GM20000 (cell line): ENCODE measurements at regions not wholly inside any gene's neighbourhood (a gene's known extent, or its start where the extent isn't known, plus 50 kb on each side); places are given as distances from the start of the nearest gene placed in this dataset.

Experiments used
- DNase-seq: peaks from one replicate; pipeline ENCODE4 v3.0.0; 2012; ENCODE audit warnings: low spot score
- TF ChIP-seq, protein P1 (sequence below): IDR thresholded peaks from 2 replicates; pipeline ENCODE4 v1.5.1; 2012; ENCODE audit warnings: mild to moderate bottlenecking, control low read depth; ENCODE audit errors: extremely low read depth, missing control alignments

DNA sequence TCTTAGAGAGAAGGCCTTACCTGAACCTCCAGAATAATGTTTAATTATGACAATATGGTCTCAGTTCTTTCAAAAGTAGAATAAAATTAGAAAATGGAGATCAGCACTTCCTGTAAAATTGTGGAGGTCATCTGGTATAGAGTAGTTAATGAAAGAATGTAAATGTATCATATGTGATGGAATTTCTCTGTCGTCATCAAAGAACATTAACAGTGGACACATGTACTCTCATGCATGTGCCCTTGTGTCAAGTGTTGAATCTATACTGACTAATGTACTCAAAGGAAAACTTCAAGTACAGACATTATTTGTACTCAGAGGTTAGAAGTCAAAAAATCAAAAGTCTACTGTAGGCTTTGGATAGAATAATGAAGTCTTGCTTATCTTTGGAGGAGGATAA lies 129.2 kb upstream of the MYOCD start:
- no peak for DNase-seq
- TF ChIP-seq, protein P1, sequence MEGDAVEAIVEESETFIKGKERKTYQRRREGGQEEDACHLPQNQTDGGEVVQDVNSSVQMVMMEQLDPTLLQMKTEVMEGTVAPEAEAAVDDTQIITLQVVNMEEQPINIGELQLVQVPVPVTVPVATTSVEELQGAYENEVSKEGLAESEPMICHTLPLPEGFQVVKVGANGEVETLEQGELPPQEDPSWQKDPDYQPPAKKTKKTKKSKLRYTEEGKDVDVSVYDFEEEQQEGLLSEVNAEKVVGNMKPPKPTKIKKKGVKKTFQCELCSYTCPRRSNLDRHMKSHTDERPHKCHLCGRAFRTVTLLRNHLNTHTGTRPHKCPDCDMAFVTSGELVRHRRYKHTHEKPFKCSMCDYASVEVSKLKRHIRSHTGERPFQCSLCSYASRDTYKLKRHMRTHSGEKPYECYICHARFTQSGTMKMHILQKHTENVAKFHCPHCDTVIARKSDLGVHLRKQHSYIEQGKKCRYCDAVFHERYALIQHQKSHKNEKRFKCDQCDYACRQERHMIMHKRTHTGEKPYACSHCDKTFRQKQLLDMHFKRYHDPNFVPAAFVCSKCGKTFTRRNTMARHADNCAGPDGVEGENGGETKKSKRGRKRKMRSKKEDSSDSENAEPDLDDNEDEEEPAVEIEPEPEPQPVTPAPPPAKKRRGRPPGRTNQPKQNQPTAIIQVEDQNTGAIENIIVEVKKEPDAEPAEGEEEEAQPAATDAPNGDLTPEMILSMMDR, result no peak

DNA sequence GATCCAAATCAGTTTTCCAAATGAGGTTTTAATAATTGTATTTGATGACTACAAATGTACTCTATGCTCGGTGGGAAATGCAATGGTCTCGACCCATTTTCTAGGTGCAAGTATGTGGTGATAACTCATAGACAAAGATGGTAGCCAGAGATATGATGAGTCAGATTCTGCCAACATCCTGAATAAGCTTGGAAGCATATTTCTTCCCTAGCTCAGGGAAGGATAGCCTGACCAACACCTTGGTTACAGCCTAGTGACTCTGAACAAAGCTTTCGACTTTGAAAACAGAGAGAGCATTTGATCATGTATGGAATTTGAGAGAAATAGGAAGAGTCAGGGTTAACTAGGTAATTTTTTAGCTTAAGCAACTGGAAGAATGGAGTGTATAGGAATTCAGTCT lies 128.3 kb upstream of the MYOCD start:
- TF ChIP-seq, protein P1, result no peak
- no peak for DNase-seq

DNA sequence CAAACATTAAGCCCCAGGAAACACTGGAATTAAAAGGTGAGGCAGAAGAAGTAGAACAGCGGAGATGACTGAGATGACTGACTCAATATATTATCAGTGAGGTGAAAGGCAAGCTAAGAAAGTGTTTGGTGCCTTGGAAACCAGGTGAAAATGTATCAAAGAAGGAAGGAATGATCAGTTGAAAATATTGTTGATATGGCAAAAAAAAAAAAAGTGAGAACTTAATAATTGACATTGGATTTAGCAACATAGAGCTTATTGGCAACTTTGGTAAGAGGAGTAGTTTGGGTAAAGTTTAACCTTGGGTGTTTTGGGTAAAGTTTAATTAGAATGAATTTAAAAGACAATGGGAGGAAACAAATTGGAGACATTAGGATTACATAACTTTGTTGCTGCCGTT lies 127.7 kb upstream of the MYOCD start:
- DNase-seq, result no peak
- TF ChIP-seq, protein P1, result no peak

DNA sequence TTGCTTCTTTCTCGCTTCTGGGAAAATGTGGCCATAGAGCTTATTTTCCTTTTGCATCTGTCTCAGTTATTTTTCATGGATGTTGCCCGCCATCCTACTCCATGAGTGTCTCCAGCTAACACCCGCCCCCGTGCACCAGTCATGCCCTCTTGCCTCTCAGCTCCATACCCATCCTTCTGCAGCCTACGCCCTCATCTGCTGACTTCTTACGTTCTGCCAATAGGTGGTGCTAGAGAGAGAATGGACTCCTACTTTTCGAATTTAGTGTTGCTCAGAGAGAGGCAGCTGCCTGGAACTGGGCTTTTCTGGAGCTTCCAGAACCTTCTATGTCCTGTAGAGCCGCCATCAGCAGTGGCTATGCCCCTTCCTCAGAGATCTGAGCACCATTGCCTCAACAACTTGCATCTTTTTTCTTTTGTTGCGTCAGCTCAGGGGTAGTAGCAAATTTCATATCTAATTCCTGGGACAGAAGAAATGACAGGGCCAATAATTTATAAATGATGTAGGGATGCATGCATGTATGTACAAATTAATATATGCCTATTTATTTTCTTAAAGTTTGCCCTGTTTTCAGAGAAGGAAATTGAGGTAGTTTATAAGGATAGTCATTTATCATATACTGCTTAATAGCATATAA lies 119.7 kb upstream of the MYOCD start:
- peak; percentile 51 for DNase-seq
- TF ChIP-seq, protein P1, result peak; percentile 86

DNA sequence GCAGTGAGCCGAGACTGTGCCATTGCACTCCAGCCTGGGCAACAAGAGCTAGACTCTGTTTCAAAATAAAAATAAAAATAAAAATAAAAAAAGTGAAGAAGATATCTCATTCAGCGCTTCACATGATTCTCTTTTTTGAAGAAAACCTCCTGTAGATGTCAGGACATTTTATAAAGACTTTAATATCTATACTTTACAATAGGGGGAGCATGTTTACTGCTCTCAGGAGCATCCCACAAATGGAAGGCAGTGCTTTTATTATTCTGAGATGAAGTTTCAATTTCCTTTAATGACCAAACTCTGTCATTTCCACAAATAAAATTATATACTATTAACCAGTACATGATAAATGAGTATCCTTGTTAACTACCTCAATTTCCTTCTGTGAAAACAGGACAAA lies 118.7 kb upstream of the MYOCD start:
- DNase-seq, result no peak
- TF ChIP-seq, protein P1, result no peak

DNA sequence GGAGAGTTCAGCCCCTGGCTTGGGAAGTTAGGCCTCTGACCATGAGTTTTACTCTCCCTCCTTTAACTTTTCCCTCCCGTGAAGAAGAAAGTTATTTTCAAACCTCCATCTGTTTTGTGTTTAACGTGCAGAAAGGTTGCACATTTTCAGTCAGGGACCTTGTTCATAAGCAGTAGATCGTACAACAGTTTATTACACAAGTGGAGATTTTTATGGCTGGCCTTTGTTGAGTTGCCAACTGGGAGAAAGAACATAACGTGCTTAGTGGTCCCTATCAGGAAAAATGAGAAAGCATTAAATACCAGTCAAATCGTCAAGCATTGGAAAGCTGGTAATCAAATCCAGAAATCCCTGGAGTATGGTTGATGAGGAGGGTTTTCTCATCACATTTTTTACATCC lies 117.9 kb upstream of the MYOCD start:
- DNase-seq, result no peak
- TF ChIP-seq, protein P1, result no peak

DNA sequence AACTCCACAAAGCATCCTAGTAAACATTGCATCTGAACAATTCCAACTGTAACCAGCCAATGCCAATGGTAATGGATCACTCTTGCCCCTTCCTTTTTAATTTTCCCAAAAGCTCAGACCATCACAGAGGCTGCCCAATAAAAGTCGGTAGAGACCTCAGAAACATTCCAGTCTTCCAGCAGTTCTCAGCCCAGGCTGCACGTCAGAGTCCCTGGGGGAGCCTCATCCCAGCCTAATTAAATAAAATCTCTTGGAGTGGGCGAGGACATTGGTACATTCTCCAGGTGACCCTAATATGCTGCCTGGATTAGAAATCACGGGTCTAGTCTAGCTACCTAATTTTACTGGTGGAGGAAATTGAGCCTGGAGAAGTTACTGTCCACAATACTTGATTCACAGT lies 117.1 kb upstream of the MYOCD start:
- TF ChIP-seq, protein P1, result no peak
- DNase-seq, result no peak
